Iris pigment epithelial cell (primary cell): ENCODE measurements at regions not wholly inside any gene's neighbourhood (a gene's known extent, or its start where the extent isn't known, plus 50 kb on each side); places are given as distances from the start of the nearest gene placed in this dataset.

Experiments
- DNase-seq: peaks from one replicate; pipeline ENCODE4 v3.0.0-alpha.2; 2011; ENCODE audit warnings: low read depth

DNA sequence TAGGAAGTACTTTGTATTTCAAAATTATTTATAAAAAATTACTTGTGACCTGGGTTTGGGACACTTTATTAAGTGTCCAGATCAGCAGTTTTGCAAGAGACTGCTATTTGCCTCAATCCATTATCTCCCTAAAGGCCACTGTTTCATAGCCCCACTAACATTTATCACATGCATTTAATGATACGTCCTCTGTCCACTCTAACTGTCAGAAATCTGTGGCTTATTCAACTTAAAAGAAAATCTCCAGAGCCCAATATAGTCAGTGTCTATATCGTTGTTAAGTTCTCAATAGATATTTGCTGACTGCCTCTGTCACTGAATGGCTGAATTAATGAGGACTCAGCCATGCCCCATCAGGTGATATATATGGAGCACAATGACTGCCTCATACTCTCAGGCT is 553.9 kb upstream of the POM121L12 start:
- DNase-seq = no peak

DNA sequence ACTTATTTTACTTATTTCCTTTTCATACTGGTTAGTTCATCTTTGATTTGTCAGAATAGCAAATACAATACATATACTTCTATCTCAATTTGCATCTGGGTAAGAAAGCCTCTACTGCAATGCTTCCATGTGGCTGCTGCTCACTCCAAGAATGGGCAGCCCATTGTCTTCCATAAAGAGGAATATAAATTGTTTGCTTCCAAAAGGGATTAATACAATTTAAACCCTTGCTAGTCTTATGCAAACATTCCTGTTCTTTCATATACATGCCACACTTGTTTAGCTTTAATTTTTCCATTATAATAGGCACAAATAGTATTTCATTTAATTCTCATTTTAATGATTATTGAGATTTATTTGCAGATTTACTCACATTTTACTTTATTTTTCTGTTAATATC is 555.4 kb upstream of the POM121L12 start:
- DNase-seq = no peak

DNA sequence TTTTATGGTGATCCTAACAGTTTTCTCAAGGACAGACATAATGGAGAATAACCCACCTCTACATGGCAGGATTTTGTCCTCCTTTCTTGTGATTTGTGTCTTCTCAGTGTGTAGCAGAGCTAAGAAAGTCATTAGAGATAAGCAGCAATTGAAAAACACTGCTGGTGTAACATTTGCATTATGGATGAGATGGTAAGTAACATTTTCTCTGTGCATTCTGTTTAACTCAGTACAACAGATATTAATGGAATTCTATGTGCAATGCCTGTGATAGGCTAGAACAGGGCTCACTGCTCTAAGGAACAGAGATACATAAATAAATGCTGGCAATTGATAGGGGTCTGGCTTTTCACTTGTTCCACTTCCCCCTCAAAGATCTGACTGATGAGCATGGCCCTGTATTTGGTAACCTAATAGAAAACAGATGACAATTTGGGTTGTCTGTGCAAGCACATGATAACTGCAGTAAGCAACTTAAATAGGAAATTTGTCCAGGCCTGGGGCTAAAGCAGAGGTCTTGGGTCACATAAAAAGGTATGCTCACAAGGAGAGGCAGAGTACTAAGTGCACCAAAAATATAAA is 560.3 kb upstream of the POM121L12 start:
- DNase-seq = no peak

DNA sequence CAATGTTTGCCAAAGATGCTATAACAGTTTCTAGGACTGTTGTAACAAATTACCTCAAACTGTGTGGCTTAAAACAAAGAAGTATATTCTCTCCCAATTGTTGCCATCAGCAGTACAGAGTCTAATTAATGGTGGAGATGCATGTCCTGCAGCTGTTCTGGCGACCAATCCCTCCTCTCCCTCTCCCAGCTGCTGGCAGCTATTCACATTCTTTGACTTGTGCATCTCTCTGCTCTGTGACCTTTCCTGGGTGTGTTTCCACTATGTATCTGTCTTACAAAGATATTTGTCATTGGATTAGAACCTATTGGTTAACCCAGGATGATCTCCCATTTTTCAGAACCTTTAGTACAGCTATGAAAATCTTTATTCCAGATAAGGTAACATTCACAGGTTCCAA is 561.7 kb upstream of the POM121L12 start:
- DNase-seq = no peak

DNA sequence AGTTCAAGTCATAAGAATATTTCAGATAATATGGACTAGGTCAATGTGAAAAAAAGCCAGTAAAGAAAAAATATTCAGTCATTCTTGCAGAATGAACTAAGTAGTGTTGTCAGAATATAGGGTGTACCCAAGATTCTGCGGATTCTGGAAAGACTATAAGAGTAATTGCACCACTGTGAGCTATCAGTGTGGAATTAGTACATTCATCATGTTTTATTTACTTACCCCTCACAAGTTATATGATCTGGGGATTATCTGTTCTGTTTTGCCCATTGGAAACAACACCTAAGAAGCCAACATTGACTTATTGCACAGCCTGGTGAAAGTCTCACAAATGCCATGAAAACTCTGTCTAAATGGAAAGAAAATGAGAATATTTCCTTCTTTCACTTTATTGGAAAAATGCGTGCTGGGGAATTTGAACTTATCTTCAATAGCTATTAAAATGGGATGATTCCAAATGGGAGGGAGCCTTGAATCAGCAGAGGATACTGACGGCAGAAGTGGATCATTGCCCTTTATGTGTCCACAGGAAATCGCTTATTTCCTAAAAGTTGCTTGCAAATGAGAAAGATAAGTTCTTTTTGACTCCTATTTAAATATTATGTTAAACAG is 563.3 kb upstream of the POM121L12 start:
- DNase-seq = no peak

DNA sequence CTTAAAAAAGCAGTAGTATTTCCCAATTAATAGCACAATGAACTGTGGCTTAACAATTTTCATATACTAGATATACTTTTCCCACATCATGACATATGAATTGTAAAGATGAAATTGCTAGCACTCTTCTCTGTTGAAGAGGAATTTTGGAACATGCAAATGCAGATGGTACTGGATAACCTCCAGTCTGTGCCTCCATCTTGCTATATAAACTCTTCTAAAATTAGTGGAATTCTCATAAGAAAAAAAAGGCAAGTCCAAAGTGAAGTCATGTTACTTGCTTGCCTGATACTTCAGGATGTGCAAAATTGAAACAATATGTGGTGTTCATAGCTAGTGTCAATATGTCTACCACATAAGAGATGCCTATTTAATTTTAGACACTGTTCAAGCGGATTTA is 570.2 kb upstream of the POM121L12 start:
- DNase-seq = no peak

DNA sequence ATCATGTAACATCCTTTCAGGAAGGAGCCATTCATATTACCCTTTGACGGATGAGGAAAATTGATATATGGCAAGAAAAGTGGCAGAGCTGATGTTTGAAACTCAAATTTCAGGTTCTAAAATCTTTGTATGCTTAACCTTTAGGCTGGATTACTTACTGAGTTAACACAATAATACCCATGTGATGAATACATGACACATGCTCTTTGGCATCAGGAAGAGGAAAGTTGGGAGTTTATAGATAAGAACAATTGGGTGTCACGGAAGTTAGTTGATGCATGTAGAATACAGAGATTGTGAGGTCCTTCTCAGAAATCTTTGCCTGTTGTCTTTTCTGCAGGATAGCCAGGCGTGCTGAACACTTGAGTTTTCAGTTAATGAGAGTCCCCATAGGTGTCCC is 572.1 kb upstream of the POM121L12 start:
- DNase-seq = no peak

DNA sequence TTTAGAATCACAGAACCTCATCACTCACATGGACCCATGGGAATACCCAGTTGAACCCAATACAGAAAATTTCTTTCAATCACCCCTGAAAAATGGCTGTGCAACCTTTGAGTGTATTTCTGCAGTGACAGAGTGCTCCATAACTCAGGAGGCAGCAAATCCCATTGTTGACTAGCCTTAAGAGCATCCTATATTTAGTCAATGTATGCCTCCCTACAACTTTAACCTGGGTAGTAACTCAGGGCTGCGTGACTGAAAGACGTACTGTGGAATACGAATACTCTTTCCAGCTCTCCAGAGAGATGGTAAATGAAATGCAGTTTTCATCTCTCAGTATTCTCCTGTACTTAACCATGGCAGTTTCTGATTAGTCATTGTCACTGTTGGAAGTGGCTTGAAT is 573.0 kb upstream of the POM121L12 start:
- DNase-seq = no peak

DNA sequence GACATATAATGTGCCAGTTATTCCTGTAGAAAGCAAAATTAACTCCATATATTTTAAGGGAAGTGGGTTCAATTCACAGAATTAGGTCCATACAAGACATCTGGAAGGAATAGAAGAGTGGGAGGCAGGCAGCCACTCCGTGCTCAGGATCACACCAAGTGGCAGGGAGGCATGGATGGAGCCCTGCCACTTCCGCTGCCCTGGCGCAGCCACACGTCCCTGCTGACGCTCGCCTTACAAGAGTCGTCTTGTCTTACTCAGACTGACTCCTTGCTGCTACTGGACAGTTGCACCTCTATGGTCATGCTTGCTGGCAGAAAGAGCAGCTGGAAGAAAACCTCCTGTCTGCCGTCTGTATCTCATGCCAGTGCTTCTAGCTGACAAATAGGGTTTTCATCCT is 579.9 kb upstream of the POM121L12 start:
- no peak for DNase-seq

DNA sequence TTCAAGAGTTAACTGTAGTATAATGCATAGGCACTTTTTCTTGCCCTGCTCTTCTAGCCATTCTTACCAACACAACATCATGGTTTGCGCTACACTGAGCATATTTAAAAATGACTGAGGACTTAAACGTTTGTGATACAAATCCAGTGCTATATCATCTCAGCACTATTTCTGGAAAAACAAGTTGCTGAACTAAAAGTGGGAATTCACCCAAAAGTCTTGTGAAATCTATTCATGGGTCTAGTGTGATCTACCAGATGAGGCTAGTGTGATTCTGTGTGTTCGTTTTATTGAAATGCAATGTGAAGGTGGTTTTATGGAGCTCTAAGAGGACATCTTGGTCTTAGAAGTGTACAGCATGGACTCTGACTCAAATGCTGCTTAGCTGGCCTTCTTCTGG is 584.6 kb upstream of the POM121L12 start:
- DNase-seq = no peak

DNA sequence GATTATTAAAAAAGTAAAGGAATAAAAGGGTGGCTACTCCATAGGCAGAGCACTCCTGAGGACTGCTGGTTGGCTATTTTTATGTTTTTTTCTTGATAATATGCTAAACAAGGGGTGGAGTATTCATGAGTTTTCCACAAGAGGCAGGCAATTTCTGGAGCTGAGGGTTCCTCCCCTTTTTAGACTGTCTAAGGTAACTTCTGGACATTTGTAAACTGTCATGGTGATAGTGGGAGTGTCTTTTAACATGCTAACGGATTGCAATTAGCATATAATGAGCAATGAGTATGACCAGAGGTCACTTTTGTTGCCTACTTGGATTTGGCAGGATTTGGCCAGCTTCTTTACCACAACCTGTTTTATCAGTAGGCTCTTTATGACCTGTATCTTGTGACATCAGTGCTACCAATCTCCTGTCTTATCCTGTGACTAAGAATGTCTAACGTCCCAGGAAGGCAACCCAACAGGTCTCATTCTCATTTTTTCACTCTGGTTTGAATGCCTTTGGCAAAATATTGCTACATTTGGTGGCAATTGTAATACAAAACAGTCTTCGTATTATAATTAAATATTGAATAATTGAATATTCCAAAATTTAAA is 587.8 kb upstream of the POM121L12 start:
- no peak for DNase-seq

DNA sequence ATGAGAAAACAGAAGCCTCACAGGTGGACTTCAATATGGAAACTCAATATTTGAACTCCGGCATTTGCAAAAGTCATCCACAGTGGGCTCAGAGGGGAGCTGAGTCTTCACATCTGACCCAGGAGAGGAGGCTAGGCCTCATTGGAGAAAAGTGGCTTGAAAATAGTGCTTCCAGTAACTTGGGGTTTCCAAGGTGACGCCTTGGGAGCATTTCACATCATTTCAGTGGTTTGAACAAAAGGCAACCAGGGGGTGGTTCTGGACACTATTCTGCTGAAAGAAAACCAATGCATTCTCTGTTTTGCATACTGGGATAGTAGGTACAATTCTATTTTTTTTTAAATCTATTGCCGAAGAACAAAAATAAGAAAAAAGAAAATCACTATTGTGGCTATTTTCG is 599.2 kb upstream of the POM121L12 start:
- DNase-seq = no peak

DNA sequence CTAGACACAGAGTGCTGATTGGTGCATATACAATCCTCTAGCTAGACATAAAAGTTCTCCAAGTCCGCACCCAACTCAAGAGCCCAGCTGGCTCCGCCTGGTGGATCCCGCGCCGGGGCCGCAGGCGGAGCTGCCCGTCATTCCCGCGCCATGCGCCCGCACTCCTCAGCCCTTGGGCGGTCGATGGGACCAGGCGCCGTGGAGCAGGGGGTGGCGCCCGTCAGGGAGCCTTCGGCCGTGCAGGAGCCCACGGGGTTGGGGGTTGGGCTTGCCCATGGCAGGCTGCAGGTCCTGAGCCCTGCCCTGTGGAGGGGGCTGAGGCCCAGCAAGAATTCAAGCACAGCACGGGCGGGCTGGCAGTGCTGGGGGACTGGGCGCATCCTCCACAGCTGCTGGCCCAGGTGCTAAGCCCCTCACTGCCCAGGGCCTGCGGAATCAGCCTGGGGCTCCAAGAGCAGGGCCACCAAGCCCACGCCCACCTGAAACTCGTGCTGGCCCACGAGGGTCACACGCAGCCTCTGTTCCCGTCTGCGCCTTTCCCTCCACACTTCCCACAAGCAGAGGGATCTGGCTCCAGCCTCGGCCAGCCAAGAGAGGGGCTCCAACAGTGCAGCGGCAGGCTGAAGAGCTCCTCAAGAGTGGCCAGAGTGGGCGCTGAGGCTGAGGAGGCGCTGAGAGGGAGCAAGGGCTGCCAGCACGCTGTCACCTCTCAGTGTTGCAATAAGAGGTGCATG is 604.2 kb upstream of the POM121L12 start:
- no peak for DNase-seq

DNA sequence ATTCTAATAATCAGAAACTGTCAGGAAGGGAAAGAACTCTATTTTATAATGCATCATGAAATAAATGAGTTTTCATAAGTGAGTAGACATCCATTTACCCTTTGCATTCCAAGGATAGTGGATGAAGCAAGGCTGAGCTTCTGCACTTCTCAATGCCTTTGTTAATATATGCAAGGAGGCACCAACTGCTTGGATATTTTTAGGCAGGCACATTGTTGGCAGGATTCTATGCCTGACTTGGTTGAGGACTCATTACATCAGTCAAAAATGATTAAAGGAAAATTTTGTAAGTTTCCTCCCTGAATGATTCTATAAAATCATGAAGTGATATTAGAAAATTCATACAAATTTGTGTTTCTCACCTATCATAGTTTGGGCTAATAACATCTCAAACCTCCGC is 612.2 kb upstream of the POM121L12 start:
- no peak for DNase-seq

DNA sequence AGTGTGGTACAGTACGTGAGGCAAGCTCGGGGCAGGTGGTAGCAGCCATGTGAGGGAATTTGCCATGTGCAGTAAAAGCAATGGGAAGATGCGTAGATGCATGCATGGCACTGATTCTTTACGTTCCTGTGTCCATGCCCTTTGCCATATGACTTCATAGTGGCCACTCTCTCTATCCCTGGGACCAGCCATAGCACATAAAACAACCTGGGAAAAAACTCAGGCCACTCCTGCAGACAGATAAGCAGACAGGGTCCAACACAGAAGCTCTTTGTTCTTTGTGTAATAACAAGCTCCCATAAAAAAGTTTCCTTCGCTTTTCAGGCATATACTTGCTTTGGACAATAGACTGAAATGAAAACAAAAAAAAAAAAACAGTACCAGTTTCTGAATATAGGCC is 622.4 kb upstream of the POM121L12 start:
- no peak for DNase-seq

DNA sequence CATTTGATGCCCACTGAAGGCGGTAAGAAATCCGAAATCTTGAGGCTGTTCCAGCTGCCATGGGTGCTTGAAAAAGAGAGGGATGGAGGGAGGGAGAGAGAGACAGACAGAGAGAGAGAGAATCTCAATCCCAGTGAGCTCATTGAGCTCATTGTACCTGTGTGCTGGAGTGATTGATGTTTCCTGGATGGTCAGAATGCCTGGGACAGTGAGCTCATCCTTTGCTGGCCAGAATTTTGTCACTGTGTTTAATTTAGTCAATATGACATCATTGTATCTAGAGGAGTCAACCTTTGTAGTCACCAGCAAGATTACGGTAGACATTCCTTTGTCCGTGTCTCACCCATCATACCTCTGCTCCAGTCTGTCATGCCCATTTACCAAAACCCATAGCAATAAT is 625.4 kb upstream of the POM121L12 start:
- no peak for DNase-seq

DNA sequence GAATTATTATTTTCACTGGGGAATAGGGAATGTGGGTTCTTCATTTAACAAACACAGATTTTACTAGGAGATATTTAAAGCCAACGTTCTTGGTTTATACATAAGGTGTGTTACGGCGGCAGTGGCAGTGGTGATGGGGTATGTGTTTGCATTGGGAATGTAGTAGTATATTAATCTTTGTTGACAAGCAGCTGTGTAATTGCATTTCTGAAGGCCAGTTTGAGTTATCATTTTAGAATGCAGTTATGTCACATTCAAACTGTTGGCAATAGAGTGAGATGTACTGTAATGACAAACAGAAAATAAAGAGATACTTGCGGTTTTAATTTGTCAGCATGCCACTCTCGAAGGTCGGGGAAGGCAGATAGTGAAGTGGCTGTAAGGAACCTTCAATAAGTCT is 628.6 kb upstream of the POM121L12 start:
- no peak for DNase-seq

DNA sequence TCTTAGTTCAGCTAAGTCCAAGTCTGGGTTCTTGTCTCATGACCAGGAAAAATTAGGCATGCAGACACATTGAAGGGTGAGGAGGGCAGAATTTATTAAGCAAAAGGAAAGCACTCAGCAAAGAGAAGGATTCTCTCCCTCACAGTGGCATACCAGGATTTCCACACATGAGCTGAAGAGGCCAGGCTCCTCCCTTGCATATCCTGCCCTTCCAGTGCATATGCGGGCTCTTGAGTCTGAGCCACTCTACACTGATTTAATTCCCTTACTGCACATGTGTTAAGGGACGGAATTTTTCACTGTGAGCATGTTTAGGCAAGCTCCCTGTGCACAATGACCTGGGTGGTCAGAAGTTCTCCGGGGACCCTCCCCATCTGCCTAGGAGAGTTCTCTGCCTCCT is 652.7 kb upstream of the POM121L12 start:
- no peak for DNase-seq

DNA sequence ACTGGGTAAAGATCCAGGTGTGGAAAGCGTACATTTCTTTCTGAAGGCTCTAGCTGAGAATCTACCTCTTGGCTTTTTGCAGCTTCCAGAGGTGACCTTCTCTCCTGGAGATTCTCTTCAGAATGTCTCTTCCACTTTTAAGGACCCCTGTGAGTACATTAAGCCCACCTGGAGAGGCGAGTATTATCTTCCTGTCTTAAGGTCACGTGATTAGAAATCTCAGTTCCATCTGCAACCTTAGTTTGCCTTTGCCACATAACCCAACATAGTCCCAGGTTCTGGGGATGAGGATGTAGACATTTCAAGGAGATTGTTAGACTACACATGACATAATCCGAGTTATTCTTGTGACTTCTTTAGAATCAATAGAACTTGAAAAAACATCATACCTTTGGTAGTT is 665.5 kb upstream of the POM121L12 start:
- no peak for DNase-seq

DNA sequence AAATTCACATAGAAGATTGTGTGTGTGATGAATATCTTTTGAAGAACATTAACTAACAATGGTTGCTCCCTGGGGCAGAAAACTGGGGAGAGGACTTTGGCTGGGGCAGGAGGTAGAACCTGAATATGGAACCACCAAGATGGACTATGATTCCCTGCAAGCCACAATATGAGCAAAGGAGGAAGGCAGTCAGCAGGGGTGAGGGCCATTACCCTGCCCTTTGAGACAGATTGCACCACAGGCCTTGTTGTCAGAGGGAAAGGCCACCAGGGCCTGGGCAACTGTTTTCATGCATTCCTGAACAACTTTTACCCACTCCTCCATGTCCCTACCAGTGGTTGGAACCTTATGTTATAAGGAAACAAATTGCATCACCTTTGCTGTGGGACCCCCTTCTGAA is 670.1 kb upstream of the POM121L12 start:
- no peak for DNase-seq

DNA sequence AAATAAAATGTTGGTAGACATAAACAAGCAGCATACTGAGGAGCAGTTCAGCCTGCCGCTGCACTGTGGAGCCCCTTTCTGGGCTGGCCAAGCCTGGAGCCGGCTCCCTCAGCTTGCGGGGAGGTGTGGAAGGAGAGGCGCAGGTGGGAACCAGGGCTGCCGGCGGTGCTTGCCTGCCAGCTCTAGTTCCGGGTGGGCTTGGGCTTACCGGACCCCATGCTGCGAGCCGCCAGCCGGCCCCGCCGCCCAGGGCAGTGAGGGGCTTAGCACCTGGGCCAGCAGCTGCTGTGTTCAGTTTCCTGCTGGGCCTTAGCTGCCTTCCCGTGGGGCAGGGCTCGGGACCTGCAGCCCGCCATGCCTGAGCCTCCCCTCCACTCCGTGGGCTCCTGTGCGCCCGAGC is 672.9 kb upstream of the POM121L12 start:
- no peak for DNase-seq

DNA sequence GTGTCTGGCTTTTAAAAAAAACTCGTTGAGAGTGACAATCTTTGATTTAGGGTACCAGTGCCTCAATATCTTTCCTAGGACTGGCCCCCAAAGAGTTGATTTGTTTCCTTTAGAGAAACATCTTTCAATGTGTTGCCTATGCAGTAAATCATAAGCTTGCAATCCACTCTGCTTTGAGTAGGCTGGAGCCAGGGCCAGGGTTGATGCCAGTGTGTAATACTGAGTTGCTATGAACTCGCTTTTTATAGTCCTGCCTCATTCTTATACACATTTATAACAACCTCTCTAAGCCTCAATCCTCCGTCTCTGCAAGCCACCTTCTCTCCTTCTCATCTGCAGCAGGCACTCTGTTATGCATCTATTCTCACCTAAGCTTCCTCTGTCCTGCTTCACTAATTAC is 674.9 kb upstream of the POM121L12 start:
- DNase-seq = no peak

DNA sequence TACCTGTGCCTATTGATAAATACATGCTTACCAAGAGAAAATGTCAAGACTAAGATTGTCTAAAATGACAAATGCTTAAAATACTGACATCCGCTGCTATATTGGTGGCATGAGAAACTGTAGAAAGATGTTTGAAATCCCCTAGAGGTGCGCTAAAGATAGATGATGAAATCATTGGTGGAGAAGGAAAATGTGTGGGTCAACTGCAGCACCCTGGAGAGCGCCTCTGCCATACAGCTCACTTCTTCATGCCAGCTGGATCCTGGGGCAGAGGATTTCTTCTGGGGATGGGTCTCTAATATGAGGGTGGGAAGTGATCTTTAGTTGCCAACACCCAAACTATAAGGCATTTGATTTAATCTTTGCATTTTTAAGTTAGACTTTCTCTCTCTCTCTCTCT is 680.4 kb upstream of the POM121L12 start:
- no peak for DNase-seq
